Right lobe of liver (tissue), 4 donors: ENCODE measurements at regions not wholly inside any gene's neighbourhood (a gene's known extent, or its start where the extent isn't known, plus 50 kb on each side); places are given as distances from the start of the nearest gene placed in this dataset.

Experiments
- CTCF ChIP-seq, 4 donors: fragments of 200-600 bp in 3 of 4; fragments of 450-650 bp in 1 of 4; IDR thresholded peaks; one replicate each; pipeline versions ENCODE4 v1.5.1 to v1.8.0; 2016 to 2022; ENCODE audit warnings: antibody characterized with exemption in 4 of 4, mild to moderate bottlenecking in 2 of 4
- POLR2A ChIP-seq: fragments of 450-650 bp; IDR thresholded peaks from one replicate; pipeline ENCODE4 v1.6.1; 2017; ENCODE audit warnings: antibody characterized with exemption, mild to moderate bottlenecking
- donor health status: DM: no; HTN: no; CAD: no.
- donor health status: DM: no; HTN: no; CAD: no.
- donor health status: DM: no; HTN: yes; CAD: no.

- TF ChIP-seq POLR2A: no peak
- TF ChIP-seq CTCF (IDR thresholded peaks at IDR 0.05): no peak
These were observed 218.4 kb downstream of the AEBP2 start for GRCh38 chr12:19657732-19658130.
